NCI-H82 (cell line): ENCODE measurements at regions not wholly inside any gene's neighbourhood (a gene's known extent, or its start where the extent isn't known, plus 50 kb on each side); places are given as distances from the start of the nearest gene placed in this dataset.
A peak's percentile ranks its signal among the peaks of the same experiment; 100 is the strongest.

Experiments used
- DNase-seq: peaks from one replicate; lab custom pipeline; 2025; lab: John Stamatoyannopoulos, UW

GRCh38 chr11:15880291-15880690, 476.1 kb downstream of the SOX6 start:
- DNase-seq, result peak; percentile 46

GRCh38 chr11:15882876-15883454, 473.4 kb downstream of the SOX6 start:
- DNase-seq, result no peak

- DNase-seq, result no peak
Measured at GRCh38 chr11:15883455-15883920, 472.9 kb downstream of the SOX6 start.

GRCh38 chr11:15884141-15884540, 472.2 kb downstream of the SOX6 start:
- DNase-seq, result no peak

- peak; percentile 16 for DNase-seq
Measured at GRCh38 chr11:15884777-15885540, 471.4 kb downstream of the SOX6 start.

GRCh38 chr11:15885854-15886253, 470.5 kb downstream of the SOX6 start:
- DNase-seq, result no peak

GRCh38 chr11:15886299-15886698, 470.0 kb downstream of the SOX6 start:
- no peak for DNase-seq

- no peak for DNase-seq
Measured at GRCh38 chr11:15886866-15887265, 469.5 kb downstream of the SOX6 start.

- no peak for DNase-seq
Measured at GRCh38 chr11:15888556-15889345, 467.6 kb downstream of the SOX6 start.

GRCh38 chr11:15889363-15890030, 466.8 kb downstream of the SOX6 start:
- no peak for DNase-seq

- DNase-seq, result peak; percentile 56
Measured at GRCh38 chr11:15890031-15890713, 466.2 kb downstream of the SOX6 start.

GRCh38 chr11:15893080-15893492, 463.3 kb downstream of the SOX6 start:
- no peak for DNase-seq

- DNase-seq, result no peak
Measured at GRCh38 chr11:15896026-15896425, 460.3 kb downstream of the SOX6 start.

- no peak for DNase-seq
Measured at GRCh38 chr11:15896530-15896929, 459.8 kb downstream of the SOX6 start.

- no peak for DNase-seq
Measured at GRCh38 chr11:15897211-15897960, 459.0 kb downstream of the SOX6 start.

GRCh38 chr11:15901054-15901453, 455.3 kb downstream of the SOX6 start:
- DNase-seq, result peak; percentile 1

- DNase-seq, result no peak
Measured at GRCh38 chr11:15901790-15902189, 454.6 kb downstream of the SOX6 start.

- DNase-seq, result no peak
Measured at GRCh38 chr11:15903246-15903645, 453.1 kb downstream of the SOX6 start.

- no peak for DNase-seq
Measured at GRCh38 chr11:15905366-15906104, 450.8 kb downstream of the SOX6 start.

GRCh38 chr11:15906481-15907035, 449.8 kb downstream of the SOX6 start:
- DNase-seq, result no peak
